HL-60 (cell line): ENCODE measurements at regions not wholly inside any gene's neighbourhood (a gene's known extent, or its start where the extent isn't known, plus 50 kb on each side); places are given as distances from the start of the nearest gene placed in this dataset.
"Not testable (repeated sequence)": the region's sequence is repeated elsewhere in the genome, so short reads cannot be mapped to it uniquely, and the experiment has no call there.

Experiments used
- DNase-seq, 2 experiments: peaks; one replicate each; pipeline ENCODE4 v3.0.0-alpha.2; 2010 to 2020; ENCODE audit warnings: low read depth in 1 of 2, low spot score in 1 of 2
- H3K27ac ChIP-seq: fragments of 250-450 bp; sonication (Bioruptor Pico); replicated peaks from 2 replicates; pipeline ENCODE4 v1.5.1; 2020; ENCODE audit warnings: mild to moderate bottlenecking, moderate library complexity
- H3K27me3 ChIP-seq: fragments of 250-450 bp; sonication (Bioruptor Pico); 2 replicates; pipeline ENCODE4 v1.5.1; 2021; ENCODE audit warnings: mild to moderate bottlenecking, moderate library complexity; ENCODE audit not compliant: insufficient read depth, poor library complexity, severe bottlenecking
- H3K4me3 ChIP-seq: replicated peaks from 2 replicates; pipeline ENCODE4 v1.5.1; 2011; ENCODE audit warnings: mild to moderate bottlenecking, control low read depth, low read length; ENCODE audit not compliant: insufficient read depth
- CTCF ChIP-seq: IDR thresholded peaks from one replicate; pipeline ENCODE4 v1.5.1; 2011; ENCODE audit warnings: low read length, control low read depth, inconsistent platforms; ENCODE audit not compliant: insufficient read depth
- GABPA ChIP-seq: IDR thresholded peaks from 2 replicates; pipeline ENCODE4 v1.6.1; 2012; ENCODE audit warnings: low read depth
- POLR2AphosphoS5 ChIP-seq: IDR thresholded peaks from 2 replicates; pipeline ENCODE4 v1.6.1; 2012; ENCODE audit warnings: low read depth
- REST ChIP-seq: IDR thresholded peaks from 2 replicates; pipeline ENCODE4 v1.6.1; 2012; ENCODE audit warnings: low read depth; ENCODE audit not compliant: insufficient replicate concordance
- SPI1 ChIP-seq: IDR thresholded peaks from 2 replicates; pipeline ENCODE4 v1.6.1; 2012; ENCODE audit warnings: low read depth, mild to moderate bottlenecking, borderline replicate concordance

- not testable (repeated sequence) for H3K4me3 ChIP-seq, H3K27ac ChIP-seq, DNase-seq, H3K27me3 ChIP-seq
Observed at GRCh38 chr15:24211742-24212476, 463.7 kb upstream of the NPAP1 start.

- no peaks in the 10 kb centered on the region for H3K27me3 ChIP-seq
- TF ChIP-seq REST (no peak), SPI1 (no peak), GABPA (no peak), POLR2AphosphoS5 (no peak), CTCF (no peak)
- no peak for DNase-seq
- no peak overlapping the region for H3K27ac ChIP-seq
- no peak overlapping the region for H3K4me3 ChIP-seq
Observed at GRCh38 chr15:24223739-24224138, 451.8 kb upstream of the NPAP1 start.

GRCh38 chr15:24224161-24224560 is 451.4 kb upstream of the NPAP1 start:
- no peak for DNase-seq
- no peak overlapping the region for H3K27ac ChIP-seq
- H3K27me3 ChIP-seq: no peaks in the 10 kb centered on the region
- no peak for TF ChIP-seq REST
- no peak for TF ChIP-seq GABPA
- TF ChIP-seq CTCF: no peak
- no peak for TF ChIP-seq POLR2AphosphoS5
- no peak for TF ChIP-seq SPI1
- no peak overlapping the region for H3K4me3 ChIP-seq

GRCh38 chr15:24228922-24229321 is 446.7 kb upstream of the NPAP1 start:
- H3K27ac ChIP-seq, DNase-seq, H3K27me3 ChIP-seq, H3K4me3 ChIP-seq: not testable (repeated sequence)

GRCh38 chr15:24233134-24233533 is 442.4 kb upstream of the NPAP1 start:
- DNase-seq, H3K4me3 ChIP-seq, H3K27me3 ChIP-seq, H3K27ac ChIP-seq: not testable (repeated sequence)

GRCh38 chr15:24240580-24240979 is 435.0 kb upstream of the NPAP1 start:
- H3K4me3 ChIP-seq, H3K27ac ChIP-seq, DNase-seq, H3K27me3 ChIP-seq: not testable (repeated sequence)

- DNase-seq, H3K27me3 ChIP-seq, H3K4me3 ChIP-seq, H3K27ac ChIP-seq: not testable (repeated sequence)
Observed at GRCh38 chr15:24259106-24259505, 416.5 kb upstream of the NPAP1 start.

GRCh38 chr15:24260407-24260806 is 415.2 kb upstream of the NPAP1 start:
- H3K27me3 ChIP-seq, DNase-seq, H3K4me3 ChIP-seq, H3K27ac ChIP-seq: not testable (repeated sequence)

GRCh38 chr15:24260854-24261253 is 414.7 kb upstream of the NPAP1 start:
- H3K27ac ChIP-seq, DNase-seq: not testable (repeated sequence)

More at GRCh38 chr15:24260854-24261253, 414.7 kb upstream of the NPAP1 start:
- not testable (repeated sequence) for H3K27me3 ChIP-seq, H3K4me3 ChIP-seq
